ENCODE measurements at regions not wholly inside any gene's neighbourhood (a gene's known extent, or its start where the extent isn't known, plus 50 kb on each side); places are given as distances from the start of the nearest gene placed in this dataset.
"Not testable (repeated sequence)": the region's sequence is repeated elsewhere in the genome, so short reads cannot be mapped to it uniquely, and the experiment has no call there.

- DNase-seq = no peak
These were observed 502.2 kb upstream of the OLFM3 start for GRCh38 chr1:102498929-102499328.

DNA sequence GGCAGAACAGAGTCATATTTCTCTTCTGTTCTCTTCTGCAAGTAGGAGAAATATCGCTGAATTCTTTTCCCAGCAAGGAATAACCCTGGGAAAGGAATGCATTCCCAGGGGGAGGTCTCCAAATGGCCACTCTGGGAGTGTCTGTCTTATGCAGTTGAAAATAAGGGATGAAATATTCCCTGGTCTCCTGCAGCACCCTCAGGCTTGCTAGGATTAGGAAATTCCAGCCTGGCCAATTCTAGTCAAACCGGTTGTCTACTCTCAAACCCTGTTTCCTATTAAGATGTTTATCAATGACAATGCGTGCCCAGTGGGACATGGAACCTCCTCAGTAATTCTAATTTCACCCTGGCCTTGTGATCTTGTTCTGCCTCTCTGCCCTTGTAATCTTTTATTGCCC is 501.1 kb upstream of the OLFM3 start:
- not testable (repeated sequence) for DNase-seq

DNA sequence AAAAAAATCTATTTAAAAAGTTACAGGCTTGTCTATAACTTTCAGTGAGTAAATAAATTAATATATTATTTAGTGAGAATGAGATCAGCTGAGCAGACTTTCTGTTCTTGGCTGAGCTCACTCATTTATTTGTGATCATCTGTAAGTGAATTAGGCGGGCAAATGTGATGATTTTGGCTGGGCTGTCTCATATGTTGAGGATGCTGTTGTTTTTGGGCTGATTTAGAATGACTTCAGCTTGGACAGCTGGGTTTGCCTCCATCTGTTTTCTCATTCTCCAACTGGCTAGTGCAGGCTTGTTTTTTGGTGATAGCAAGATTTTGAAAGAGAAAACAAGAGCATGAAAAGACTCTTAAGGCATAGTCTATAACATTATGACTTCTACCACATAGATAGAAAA is 475.8 kb upstream of the OLFM3 start:
- DNase-seq = no peak

DNA sequence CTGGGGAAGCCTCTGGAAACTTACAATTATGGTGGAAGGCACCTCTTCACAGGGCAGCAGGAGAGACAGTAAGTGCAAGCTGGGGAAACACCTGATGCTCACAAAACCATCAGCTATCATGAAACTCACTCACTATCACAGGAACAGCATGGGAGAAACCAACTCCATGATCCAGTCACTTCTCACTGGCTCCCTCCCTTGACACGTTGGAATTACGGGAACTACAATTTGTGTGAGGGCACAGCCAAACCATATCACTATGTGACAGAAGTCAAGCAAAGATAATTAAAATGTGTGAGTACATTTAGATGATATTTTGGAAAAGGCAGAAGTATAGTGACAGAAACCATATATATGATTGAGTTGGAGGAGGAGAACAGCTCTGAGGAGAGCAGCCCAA is 474.0 kb upstream of the OLFM3 start:
- DNase-seq = no peak

DNA sequence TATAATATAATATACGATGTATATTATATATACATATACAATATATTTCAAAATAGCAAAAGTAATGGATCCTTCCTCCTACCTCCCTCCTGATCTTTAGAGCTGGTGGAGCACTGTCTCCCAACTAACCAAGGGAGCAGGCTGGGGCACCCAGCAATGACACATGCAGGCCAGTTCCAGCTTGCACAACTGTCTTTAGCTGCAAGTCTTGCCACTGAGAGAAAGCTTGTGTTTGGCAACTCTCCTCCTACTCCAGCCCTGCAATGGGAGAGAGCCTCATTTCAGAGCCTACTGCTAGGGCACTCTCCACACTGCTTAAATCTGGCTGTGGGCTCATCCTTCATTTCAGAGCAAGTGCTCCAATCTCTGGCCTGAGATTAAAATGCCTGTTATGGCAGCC is 469.8 kb upstream of the OLFM3 start:
- DNase-seq = no peak

- no peak for DNase-seq
These were observed 466.6 kb upstream of the OLFM3 start for GRCh38 chr1:102463328-102463727.

GRCh38 chr1:102442317-102442716 is 445.6 kb upstream of the OLFM3 start:
- DNase-seq = not testable (repeated sequence)

DNA sequence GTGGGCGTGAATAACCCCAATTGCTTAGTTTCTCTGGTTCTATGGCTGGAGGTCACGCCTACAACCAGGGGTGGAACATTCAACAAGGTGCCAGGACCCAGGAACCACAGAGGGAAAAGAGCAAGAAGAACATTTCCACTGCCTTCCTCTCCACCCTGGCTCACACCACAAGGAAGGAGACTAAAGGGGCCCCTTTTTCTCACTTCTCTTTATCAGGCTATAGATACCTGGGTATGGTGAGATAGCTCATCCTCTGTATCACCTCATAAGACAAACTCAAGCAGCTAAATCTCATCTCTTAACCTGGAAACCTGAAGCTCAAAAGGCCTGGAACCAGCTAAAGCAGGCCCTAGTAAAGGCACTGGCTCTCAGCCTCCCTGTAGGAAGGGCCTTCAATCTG is 438.8 kb upstream of the OLFM3 start:
- no peak for DNase-seq

- no peak for DNase-seq
These were observed 437.7 kb upstream of the OLFM3 start for GRCh38 chr1:102434421-102434820.

DNA sequence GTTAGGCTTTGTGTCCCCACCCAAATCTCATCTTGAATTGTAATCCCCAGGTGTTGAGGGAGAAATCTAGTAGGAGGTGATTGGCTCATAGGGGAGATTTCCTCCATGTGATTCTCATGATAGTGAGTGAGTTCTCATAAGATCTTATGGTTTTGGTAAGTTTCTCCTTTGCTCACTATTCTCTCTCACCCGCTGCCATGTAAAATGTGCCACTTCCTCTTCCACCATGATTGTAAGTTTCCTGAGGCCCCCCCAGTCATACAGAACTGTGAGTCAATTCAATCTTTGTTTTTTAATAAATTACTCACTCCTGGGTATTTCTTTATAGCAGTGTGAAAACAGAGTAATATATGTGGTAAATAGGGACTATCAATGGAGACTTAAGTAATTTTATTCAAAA is 434.5 kb upstream of the OLFM3 start:
- no peak for DNase-seq

DNA sequence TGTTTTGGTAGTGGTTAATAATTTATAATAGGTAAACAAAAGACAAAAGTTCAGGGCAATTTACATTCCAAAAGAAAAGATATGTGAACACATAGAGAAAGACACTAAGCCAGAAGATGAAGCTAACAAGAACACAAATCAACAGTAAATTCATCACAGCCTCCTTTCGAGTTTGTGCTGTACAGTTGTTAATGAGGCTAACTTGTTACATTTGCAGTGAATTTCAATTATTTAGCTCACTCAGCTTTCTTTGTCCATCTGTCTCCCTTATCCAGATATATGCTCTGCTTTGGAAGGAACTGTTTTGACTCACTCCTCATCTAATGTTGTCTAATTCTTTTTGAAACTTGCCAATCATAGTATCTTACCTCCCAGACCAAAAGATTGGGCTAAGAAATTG is 423.3 kb upstream of the OLFM3 start:
- no peak for DNase-seq
